GM18868 (cell line): ENCODE measurements at regions not wholly inside any gene's neighbourhood (a gene's known extent, or its start where the extent isn't known, plus 50 kb on each side); places are given as distances from the start of the nearest gene placed in this dataset.
"Not testable (repeated sequence)": the region's sequence is repeated elsewhere in the genome, so short reads cannot be mapped to it uniquely, and the experiment has no call there.

ENCODE experiments used
- ATAC-seq: cut with Tn5 transposase; IDR thresholded peaks from one replicate; pipeline ENCODE4 v1.9.1; 2021; ENCODE audit warnings: mild to moderate bottlenecking, moderate library complexity; ENCODE audit not compliant: unreplicated experiment

DNA sequence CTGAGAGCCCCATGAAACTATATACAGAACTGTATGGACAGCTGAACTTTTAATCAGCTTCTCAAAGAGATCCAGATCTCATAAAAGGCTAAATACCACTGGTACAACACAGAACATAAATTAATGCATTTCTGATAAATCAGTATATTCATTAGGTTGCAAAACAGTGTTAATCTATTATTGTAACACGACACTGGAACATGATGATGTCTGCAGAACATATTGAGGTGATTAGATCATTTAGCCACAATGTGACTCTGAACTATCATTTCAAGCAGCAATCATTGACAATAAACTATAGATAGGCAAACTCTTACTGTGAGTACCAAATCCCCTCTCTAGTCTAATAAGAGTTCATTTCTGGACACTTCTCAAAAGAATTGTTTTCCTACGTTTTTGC, 50.3 kb downstream of the GASK1B start:
- no peak for ATAC-seq

DNA sequence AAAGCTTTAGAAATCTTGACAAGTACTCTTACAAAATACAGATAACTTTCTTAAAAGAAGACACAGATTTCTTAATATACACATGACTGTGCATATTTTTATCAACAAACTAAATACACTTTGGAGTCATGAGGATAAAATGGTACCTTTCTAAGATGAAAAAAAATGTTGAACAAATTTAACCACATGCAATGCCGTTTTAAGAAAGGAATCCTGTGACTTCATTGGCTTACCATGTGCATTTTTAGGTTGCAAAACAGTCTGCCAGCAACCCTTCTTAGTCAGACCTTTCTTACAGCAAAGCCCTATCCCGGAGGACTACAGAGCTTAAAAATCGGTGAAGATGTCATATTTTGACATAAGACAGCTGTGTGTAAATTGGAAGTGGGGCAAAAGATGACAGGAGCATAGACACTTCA, 51.7 kb downstream of the GASK1B start:
- no peak for ATAC-seq

DNA sequence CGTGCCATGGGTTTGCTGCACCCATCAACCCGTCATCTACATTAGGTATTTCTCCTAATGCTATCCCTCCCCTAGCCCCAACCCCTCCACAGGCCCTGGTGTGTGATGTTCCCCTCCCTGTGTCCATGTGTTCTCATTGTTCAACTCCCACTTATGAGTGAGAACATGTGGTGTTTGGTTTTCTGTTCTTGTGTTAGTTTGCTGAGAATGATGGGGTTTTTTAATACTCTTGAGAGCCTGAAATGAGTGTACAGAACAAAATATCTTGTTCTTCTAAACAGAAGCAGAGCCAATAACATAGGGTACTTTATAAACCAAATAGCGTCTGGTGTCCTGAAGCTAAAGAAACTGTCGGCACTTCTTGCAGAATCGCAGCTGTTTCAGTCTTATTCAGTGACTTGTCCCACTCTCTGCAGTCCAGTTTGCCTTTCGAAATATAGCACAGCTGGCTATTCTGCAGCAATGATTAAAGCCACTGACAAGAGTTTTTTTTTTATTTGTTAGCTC, 52.1 kb downstream of the GASK1B start:
- not testable (repeated sequence) for ATAC-seq

DNA sequence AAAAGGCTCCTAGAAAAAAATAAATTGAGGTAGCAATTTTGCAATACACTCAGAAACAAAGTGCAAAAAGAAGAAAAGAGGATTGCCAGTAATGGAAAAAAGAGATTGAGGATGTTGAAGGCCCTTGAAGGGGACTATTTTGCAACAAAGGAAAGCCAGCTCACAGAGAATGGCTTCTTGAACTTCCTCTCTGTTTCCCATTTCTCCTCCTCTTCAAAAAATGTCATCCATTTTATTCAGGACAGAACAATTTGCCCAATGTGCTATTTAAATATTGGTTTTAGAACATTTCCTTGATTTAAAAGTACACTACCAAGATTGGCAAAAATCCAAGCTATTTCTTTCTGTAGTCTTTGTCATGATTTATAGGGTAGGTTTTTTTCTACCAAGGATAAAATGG, 60.2 kb downstream of the GASK1B start:
- ATAC-seq = no peak

DNA sequence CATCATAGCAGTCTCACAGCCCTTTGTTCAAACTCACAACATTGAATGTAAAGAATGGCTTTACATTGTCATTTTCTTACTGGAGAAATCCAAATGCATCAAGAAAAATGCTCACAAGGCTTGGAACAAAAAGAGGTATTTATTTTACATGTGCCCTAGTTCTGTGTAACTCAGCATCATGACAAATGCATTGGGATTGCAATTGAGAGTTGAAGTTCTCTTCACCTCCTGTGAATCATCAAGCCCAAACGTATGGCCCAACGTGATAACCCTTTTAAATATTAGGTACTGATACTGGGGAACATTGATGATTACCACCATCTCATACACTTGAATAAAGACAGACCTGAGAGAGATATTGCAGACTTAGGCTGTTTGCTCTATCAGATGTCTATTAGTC, 61.6 kb downstream of the GASK1B start:
- ATAC-seq = no peak

DNA sequence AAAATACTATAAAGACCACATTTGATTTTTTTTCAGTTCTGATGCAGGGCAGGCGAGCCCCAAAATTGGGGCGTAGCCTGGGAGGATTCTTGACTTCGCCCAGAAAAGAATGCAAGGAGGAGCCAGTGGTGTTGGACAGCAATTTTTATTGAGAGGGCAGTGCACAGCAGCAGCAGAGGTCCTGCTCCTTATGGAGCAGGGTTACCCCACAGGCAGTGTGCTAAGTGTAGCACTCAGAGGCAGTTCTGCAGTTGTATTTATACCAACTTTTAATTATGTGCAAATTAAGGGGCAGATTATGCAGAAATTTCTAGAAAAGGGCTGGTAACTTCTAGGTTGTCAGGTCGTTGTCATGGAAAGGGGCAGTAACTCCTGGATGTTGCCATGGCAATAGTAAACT, 69.9 kb downstream of the GASK1B start:
- no peak for ATAC-seq

DNA sequence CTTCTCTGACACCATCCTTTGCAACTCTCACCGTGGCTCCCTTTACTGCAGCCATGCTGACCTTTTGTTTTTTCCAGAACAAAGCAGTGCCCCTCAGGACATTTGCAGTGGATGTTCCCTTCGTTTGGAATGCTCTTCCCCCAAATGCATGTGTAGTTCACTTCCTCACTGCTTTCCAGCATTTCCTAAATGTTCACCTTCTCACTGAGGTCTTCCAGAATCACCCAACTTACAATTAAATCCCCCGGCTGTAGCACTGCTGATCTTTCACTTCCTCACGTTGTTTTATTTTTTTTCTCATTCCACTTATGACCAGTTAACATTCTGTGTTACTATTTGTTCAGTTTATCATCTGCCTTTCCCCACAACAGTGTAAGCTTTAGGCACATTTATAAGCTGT, 73.1 kb downstream of the GASK1B start:
- ATAC-seq = no peak

DNA sequence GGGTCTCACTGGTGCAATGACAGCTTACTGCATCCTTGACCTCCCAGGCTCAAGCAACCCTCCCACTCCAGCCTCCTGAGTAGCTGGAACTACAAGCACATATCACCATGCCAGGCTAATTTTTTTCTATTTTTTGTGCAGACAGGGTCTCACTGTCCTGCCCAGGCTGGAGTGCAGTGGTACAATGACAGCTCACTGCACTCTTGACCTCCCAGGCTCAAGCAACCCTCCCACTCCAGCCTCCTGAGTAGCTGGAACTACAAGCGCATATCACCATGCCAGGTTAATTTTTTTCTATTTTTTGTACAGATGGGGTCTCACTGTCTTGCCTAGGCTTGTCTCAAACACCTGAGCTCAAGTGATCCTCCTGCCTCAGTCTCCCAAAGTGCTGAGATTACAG, 74.0 kb downstream of the GASK1B start:
- ATAC-seq = no peak

DNA sequence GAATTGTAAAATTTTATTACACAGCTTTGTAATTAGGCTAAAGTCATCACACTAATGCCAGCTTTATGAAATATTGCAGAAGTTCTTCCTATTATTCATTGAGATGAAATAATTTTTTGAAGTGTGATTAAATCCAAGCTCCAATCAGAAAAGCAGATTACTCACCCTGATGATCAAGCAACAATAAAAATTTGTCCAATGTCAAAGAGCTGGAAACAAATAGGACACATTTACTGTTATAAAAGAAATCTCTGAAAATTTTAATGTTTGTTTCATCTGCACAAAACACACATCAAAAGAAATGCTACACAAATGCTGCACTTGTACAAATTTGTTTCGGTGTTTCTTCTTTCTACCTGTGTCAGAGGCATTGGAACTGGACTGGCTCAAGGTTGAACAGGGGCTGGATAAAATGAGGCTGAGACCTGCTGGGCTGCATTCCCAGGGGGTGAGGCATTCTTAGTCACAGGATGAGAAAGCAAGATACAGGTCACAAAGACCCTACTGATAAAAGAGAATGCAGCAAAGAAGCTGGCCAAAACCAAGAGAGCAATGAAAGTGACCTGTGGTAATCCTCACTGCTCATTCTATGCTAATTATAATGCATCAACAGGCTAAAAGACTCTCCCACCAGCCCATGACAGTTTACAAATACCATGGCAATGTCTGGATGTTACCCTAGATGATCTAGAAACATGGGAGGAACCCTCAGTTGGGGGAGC, 78.3 kb downstream of the GASK1B start:
- ATAC-seq = no peak

DNA sequence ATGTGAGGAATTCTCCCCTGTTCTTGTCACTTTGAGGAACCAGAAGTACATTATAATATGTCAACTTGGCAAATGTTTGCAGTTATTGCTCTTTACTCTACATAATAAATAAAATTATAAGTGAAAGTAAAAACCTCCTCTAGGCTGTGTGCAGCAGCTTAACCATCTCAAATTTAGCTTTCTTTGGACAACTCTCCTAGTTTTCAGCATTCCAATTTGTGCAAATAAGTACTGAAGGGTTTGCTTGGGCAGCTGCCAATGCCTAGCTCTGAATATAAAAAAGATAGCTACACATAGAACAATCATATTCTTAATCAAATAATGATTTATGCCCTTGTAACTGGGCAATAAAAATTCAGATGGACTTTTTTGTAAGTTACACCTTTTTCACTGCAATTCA, 82.5 kb downstream of the GASK1B start:
- ATAC-seq = no peak

DNA sequence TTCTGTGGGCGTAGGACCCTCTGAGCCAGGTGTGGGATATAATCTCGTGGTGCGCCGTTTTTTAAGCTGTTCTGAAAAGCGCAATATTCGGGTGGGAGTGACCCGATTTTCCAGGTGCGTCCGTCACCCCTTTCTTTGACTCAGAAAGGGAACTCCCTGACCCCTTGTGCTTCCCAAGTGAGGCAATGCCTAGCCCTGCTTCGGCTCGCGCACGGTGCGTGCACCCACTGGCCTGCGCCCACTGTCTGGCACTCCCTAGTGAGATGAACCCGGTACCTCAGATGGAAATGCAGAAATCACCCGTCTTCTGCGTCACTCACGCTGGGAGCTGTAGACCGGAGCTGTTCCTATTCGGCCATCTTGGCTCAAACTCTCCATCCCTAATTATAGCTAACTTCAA, 82.9 kb downstream of the GASK1B start:
- ATAC-seq = not testable (repeated sequence)

DNA sequence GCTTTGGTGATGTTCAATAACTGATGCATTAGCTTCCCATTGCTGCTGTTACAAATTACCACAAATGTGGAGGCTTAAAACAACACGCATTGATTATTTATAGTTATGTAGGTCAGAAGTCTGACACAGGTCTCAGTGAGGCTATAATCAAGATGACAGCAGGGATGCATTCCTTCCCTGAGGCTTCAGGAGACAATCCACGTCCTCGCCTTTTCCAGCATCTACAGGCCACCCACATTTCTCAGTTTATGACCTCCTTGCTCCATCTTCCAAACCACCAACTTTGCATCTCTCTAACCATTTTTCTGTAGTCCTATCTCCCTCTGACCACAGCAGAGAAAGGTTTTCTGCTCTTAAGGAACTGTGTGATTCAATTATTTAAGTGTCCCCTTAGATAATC, 92.5 kb downstream of the GASK1B start:
- no peak for ATAC-seq

DNA sequence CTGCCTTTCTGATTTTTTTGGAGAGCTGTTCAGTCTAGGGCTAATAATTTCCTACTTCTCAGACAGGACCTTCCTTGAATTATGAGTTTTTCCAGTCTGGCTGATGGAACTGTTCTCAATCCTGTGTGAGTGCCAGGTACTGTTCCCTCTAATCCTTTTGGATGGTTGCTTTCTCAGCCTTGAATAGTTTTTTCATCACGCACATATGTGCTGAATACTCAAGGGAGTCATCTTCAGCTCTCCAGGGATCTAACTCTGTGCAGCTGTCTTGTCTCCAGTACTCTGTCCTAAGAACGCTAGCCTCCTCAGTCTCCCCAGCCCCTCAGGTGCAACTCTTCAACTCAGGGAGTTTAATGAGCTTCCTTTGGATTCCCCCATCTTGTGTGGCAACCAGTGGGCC, 93.2 kb downstream of the GASK1B start:
- ATAC-seq = no peak

DNA sequence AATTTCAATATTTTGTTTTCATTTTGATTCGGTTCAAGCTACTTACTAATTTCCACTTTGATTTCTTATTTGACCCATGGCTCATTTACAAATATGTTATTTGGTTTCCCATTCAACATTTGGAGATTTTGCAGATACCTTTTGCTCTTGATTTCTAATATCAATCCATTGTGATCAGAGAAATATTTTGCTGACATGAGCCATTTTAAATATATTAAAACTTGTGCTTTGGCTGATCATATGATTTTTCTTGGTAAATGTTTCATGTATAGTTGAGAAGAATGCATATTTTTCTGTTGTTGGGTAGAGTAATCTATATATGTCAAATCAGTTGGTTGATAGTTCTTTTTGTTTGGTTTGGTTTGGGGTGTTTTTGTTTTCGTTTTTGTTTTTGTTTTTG, 95.0 kb downstream of the GASK1B start:
- no peak for ATAC-seq

DNA sequence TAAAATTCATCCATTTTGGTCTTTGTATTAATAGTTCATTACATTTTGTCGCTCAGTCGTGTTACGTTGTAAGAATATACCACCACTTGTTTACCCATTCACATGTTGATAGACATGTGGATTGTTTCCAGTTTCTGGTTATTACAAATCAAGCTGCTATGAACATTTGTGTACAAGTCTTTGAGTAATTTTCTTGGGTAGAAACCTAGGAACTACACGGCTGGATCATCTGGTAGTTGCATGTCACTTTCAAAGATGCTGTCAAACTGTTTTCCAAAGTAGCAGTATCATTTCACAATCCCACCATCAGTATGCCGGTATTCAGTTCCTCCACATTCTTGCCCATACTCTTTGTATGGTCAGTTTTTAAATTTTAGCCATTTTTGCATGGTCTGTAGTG, 98.0 kb downstream of the GASK1B start:
- no peak for ATAC-seq

DNA sequence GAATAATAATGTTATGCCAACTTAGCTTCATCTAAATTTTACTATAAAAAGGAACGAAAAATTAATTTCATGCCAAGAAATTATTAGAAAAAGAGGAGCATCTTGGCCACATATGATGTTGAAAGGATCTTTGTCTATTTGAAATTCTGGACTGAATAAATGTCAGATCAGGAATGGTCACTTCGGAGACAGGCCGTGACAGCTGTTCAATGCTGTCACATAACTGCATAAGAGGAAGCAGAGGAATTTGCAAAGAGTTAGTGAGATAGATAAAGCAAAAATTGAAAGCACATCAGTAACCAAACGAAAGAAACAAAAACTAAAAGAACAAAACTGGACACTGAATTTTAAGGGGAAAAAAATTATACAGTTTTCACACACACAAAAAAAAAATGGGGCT, 100.9 kb downstream of the GASK1B start:
- no peak for ATAC-seq

DNA sequence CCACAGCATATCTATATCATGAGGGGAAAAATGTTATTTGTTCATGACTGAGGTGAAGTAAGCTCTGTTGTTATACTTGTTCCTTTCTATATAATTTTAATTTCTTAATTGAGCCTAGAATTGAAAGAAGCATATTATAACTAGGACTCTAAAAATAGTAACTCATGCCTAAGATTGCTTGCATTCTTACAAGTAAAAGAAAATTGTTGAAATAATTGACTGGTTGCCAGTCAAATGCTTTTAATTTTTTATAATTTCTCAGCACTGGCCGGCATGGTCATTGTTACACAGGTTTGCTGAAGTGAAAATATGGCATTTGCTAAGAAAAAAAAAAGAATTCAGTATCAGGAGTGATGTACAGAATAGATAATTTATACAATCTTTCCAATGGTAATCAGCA, 104.8 kb downstream of the GASK1B start:
- ATAC-seq = no peak

DNA sequence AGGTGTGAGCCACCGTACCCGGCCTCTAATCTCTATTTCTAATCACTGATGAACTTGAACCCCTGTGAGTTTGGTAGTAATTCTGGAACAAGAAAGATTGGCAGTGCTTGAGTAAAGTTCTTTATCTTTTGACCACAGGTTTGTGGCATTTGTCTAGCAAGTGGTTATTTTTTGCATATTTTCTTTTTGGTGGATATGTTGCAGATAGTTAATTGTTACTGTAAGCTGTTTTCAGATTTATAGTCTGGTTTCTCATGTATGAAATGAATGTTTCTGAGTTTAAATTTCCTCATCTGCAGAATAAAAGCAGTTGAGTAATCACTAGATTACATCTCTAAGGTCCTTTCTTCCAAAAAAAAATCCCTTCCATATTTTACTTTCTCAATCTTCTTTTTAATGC, 105.2 kb downstream of the GASK1B start:
- ATAC-seq = no peak

DNA sequence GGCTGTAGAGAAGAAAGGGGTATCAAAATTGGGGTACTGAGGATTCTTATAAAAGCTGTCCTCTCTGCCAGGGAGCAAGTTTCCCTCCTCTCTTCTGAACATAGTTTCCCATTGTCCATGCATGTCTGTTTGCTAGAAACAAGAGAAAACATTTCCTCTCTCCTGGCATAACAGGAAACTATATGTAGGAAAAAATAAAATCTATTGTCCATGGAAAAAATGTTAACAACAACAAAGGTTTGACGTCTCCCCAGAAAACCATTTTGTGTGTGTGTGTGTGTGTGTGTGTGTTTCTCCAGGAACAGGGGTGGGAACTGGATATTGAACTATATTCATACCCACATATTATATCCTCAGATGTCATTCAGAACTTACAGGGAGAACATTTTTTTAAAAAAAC, 107.2 kb downstream of the GASK1B start:
- ATAC-seq = no peak

DNA sequence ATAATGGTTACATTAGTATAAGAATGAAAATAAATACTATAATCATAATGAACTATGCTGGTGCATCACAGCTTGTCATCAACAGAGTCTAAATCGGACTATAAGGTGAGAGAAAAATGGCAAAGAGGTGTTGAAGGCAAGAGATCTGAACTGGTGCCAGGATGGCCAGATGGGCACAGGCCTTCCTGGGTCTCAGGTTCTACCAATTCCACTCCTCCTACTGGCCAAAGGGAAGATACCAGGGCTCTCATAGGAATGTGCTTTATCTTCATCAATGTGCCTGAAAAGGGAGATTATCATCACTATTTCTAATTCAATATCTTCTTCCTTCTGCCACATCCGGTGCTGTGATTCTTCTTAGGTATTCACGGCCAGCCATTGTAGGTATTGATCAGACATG, 107.6 kb downstream of the GASK1B start:
- ATAC-seq = no peak

DNA sequence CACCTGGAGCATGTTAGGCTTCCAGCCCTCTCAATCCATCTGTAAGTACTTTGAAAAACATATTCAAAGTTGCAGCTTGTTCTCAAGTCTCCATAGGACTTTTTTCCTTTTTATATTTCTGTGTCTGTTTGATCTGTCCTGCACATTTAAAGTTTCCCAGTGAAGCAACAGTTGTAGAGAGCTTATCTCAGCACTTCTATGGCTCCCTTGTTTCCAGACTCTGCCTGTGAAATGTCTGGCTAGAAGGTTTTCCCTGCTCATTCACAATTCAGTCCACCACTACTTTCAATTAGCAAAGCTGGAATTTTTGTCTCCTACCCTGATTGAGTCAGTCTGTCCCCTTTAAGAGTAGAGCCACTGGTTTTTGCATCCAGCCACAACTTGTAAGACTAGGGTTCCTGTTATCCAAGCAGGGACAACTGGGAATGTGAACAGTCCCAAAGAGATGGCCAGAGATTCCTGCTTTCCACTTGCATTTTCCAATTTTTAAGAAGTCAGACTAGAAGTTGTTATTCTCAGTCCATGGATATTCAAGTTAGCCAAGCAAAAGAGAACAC, 116.1 kb downstream of the GASK1B start:
- ATAC-seq = no peak

DNA sequence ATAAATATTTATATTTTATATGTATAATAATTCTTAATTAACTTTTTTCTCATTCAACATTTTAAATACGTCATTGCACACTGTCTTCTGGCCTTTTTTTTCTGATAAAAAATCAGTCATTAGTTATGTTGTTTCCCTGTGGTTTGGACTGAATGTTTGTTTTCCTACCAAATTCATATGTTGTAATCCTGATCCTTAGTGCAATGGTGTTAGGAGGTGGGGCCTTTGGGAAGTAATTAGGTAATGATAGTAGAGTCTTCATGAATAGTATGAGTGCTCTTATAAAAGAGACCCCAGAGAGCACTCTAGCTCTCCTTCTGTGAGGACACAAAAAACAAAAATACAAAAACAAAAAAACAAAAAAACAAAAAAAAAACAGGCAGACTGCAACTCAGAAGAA, 117.2 kb downstream of the GASK1B start:
- ATAC-seq = no peak

DNA sequence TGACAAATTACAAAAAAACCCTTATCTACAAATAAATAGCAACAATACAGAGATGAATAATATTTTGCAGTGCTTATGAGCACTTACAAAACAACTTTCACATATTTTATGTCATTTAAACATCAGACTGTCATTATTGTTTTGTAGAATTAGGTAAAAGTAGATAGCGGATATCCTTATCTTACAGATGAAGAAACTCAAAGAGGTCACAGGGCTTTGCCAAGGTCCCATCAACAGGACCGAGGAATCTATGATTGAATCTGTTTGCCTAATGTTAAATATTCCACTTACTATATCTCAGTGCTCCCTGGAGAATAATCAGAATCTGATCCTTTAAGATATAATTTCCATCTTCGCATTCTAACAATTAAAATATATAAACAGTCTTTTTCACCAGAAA, 119.0 kb downstream of the GASK1B start:
- ATAC-seq = no peak
